SHP77 (cell line): ENCODE measurements at regions not wholly inside any gene's neighbourhood (a gene's known extent, or its start where the extent isn't known, plus 50 kb on each side); places are given as distances from the start of the nearest gene placed in this dataset.

ENCODE experiments used
- DNase-seq, 2 experiments: peaks; one replicate each; lab custom pipeline; 2025; lab: John Stamatoyannopoulos, UW

DNA sequence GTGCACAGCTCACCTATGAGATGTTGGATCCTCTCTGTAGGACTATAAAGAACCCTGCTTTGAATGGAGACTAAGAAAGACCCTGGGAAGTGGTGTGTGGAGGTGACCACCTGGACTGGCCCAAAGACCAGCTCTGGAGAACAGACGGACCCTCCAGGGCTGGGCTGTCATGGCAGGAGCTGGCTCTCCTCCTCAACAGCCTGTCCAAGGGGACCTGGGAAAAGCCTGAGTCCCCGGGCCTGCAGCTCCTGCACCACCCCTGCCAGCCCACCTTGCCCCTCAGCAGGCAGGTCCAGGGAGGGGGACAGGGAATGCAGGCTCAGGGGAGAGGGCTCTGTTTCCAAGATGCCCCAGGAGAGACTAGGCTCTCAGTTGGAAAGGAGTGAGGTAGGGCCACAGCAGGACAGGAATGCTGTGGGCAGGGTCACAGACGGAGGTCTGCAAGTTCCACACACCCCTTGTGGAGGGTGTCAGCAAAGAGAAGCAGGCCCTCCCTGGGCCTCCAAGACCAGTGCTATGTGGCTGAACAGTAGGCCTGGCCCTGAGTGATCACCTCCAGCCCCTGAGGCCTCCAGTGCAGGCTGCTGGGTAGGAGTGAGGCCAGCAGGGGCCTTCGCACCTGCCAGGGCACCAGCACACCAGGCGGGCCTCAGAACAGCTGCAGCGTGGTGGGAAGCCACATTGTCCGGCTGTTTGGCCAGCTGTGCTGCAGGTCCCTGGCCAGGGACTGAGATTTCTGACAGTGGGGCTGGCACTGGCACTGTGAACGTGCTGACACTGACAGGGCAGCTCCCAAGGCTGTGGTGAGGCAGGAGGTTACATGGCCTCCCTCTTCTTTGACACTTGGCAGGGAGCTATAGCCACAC is 86.4 kb upstream of the OTOS start:
- DNase-seq, result peak in 1 of 2 experiments; percentile 59

DNA sequence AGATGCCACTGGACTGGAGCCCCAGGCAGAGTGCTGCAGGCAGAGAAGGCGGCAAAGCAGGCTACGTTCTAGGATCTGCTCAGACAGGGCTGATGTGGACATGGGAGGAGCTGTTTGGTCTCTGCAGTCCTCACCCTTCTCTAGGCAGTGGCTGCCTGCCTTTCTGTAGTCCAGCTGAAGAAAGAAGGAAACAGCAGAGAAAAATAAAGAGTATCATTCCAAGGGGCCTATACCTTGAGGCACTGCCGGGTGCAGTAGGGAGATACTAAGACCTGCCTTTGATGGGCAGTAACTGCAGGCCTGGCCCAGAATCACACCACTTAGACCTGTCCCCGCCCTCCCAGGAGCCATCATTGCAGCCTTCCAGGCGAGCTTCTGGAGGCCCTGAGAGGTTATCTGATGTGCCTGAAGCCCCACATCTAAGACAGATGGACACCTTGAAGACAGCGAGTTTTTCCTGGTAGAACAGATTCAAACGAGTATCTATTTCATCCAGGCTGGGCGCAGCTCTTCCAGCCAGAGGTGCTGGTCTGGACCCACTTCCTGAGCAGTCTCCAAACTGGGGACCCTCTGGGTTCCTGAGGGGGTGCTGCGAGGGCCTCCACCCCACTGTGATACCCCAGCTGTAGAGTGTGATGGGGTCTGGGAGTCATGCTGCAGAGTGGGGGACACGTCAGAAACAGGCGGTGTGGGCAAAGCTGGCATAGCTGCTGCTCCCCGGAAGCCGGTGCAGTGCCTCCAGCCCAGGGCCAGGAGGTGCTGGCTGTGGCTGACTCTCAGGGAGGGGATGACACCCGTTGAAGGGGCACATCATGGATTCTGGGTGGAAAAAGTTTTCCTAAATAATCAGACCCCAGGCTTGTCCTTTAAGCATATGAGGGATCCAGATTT is 87.3 kb upstream of the OTOS start:
- DNase-seq, result no peak

DNA sequence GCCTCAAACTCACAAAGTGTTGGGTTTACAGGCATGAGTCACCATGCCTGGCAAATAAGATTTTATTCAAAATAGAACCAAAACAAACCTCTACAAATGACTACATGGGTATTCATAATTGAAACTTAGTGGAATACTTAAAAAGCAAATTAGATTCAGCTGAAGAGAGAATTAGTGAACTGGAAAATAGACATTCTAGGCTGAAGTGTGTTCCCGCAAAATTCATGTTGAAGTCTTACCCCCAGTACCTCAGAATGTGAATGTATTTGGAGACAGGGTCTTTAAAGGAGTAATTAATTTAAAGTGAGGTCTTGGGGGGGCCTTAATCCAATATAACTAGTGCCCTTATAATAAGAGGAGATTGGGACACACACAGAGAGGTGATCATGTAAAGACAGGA is 88.5 kb upstream of the OTOS start:
- no peak for DNase-seq

DNA sequence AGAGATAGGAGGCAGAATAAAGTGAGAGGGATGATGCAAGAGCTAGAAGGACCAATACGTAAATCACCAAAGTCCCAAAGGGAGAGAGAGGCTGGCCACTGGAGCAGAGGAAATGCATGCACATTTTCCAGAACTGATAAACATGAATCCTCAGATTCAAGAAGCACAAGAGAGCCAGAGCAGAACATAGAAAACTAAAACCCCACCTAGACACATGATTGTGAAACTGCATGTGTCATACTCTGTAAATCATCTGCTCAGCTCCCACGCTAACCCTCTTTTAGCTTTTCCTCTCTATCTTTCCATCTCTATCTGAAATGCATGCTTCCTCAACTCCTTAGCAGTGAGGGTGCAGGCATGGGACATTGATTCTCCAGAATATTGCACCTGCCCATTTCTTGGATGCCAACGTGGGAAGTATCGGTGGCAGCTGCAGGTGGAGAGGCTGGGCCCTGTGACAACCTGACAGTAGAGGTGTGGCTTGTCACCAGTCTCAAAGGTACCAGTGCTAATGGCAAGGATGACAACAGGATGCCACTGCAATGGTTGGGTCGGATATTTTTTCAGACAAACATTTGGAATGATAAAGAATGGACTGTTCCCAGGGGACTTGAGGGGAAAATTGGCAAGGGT is 89.3 kb upstream of the OTOS start:
- DNase-seq, result no peak

DNA sequence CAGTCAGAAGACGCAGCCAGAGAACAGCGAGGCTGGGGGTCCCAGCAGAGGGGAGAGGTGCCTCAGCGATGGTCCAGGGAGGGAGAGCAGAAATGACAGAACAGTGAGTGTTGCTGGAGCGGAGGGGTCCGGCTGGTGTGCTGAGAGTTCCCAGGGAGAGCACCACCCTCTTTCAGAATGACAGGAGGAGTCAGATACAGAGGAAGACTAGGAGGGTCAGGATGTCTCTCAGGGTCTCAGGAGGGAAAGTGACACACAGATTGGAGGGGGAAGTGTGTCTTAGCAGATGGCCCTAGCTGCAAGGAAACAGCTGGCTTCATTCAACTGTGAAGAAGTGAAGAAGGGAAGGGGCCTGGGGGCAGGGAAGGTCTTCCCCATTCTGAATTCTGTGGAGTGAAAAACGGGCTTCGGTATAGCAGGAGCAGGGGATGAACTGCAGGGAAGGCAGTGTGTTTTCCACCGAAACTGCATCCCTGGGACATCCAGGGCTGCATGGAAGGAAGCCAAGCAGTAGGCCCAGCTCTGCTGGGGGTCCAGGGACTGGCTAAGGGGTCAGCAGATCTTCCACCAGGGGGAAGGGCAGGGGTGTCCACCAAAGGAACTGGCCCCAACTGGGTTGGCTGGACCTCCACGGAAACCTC is 90.0 kb upstream of the OTOS start:
- DNase-seq, result no peak

DNA sequence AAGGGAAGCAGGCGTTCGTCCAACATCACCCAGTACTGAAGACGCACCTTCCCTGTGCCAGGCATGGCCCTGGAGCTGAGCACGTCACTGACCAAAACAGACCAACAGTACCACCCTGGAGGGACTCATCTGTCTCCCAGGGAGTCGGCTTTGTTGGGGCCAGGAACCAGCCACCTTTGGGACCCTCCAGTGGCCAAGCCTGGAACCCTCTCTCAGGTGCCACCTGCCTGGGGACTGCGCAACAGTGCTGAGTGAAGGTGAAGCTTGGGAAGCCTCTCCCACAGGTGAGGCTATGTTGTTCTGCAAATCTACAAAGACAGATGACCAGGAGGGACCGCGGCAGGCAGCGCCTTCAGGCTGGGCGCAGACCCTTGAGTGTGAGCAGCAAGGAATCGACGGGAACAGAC is 91.4 kb upstream of the OTOS start:
- DNase-seq, result no peak

DNA sequence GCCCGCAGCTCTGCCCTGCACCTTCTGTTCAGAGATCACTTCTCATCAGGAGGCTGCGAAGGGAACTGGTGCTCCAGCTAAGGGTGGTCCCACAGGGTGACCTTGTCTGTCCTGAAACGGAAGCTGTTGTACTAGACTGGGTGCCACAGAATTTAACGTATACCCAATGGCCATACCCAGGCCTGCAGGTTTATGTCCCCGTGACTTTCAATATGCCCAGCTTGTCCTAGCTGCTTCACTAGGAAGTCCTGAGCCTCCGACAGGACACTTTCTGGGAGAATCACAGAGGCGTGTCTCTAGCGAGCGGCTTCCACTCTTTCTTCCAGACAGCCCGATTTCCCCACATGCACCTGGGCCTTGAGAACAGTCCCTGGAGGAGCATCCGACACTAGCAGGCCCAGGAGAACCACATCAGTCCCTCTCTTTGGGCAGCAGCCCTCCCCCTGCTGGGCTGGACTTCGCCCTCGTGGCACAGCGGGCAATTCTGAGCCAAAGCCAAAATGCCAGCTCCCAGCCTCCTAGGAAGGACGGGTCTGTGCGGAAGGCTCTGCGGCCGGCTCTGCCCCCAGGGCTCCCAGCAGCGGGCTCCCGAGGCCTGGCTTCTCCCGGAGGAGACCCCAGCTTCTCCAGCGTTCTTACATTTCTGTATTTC is 91.9 kb upstream of the OTOS start:
- no peak for DNase-seq

DNA sequence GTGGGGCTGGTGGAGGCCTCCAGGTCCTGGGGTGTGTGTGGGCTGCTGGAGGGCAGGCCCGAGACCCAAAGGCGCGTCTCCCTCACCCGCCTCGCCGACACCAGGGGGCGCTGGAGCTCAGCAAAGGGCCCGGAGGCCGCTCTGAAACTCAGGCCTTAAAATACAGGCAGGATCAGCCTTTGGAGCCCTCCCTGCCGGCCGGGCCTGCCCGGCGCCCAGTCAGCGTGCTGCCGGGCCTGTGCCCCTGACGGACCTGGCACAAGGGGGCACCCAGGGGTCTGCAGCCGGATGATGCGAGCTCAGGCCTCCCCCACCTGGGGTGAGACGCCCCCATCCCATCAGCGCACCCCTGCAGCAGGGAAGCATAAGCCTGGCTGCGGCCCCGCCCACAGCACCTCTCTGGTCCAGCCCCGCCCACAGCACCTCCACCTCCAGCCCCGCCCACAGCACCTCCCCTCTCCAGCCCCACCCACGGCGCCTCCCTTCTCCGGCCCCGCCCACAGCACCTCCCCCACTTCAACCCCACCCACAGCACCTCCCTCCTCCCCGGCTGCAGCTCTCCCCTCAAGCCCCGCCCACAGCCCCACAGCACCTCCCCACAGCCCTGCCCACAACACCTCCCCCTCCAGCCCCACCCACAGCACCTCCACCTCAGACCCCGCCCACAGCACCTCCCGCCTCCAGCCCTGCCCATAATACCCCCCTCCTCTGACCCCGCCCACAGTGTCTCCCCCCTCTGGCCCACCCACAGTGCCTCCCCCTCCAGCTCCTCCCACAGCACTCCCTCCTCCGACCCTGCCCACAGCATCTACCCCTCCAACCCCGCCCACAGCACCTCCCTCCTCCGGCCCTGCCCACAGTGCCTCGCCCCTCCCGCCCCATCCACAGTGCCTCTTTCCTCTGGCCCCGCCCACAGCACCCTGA is 92.8 kb upstream of the OTOS start:
- DNase-seq, result peak; percentile 68 to 76

DNA sequence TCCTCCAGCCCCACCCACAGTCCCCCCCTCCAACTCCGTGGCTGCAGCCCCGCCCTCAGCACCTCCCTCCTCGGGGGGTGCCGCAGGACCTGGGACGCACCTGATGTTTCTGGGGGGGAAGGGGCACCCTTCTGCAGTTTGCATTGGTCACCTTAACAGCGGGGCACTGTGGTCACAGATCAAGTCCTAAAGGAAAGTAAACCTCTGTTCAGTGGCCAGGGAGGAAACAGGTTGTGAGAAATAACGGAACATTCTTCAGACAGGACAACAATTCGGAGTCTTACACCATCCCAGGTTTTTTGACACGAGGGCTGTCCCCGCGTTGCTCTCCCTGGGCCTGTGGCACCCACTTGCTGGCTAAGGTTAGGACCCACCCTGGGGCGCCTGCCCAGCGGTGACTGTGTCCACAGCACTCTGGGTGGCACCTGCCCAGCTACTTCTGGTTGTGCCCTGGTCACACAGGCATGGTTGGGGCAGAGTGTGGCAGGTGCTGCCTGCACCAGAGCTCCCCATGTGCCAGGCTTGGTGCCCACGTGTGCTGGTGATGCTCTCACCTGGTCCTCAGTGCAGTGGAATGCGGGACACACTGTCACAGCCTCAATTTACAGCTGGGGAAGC is 93.5 kb upstream of the OTOS start:
- no peak for DNase-seq

DNA sequence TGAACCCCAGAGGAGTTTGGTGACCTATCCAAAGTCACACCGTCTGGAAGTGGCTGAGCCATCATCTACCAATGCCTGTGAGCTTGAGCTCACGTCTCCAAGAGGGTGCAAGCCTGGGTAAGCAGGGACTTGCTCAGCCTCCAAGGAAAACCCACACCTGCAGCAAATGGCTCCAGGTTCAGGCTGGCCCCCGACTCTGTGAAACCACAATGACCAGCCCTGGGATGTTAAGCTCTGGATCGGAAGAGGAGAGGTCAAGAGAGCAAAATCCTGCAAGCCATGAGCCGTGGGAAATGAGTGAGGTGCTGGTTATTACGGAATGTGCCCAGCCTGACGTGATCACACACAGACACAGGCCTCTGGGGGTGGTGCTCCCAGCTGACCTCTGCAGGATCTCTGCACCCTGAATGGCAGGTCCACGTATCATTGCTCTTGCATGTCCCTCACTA is 94.1 kb upstream of the OTOS start:
- DNase-seq, result no peak

DNA sequence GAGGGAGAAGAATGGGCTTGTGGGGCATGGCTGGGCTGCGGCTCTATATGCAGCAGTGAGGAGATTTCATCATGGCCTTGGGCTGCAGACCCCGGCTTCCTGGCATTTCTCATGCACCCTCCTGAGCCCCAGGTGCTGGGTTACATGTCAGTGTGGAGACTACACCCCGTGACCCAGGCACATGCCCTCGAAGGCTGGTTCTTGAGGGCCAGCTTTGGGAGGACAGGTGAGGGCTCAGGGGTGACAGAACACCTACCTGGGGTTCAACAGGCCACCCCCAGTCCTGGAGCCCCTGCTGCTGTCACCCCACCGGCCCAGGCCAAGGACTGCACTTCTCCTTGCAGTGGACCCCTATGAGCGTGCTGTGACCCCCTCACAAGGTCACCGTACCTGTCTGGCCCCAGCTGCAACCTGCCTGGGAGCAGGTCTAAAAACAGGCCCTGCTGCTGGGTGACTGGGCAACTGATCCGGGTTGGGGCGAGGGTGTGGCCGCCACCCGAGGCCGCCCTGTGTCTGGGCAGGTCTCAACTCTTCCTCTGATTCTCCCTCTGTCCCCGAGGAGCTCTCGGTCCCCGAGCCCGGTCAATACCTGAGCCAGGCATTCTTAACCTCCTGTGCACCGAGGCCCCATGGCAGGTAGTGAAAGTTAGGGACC is 94.8 kb upstream of the OTOS start:
- DNase-seq, result no peak

DNA sequence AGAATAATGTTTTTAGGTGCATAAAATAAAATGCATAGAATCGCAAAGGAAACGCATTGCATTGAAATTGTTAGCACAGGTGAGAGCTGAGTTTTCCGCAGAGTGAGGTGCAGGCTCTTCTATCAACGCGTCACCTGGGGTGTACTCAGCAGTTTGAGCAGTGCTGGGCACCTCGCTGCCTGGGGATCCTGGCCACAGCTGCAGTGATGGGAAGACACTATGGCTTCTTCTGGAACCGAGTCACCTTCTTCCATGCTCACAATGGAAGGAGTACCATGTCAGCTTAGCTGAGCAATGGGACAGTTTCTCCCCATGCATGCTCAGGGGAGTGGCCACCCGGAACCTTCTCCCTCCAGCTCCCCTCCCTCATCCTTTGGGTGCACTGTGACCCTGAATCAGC is 95.4 kb upstream of the OTOS start:
- no peak for DNase-seq

DNA sequence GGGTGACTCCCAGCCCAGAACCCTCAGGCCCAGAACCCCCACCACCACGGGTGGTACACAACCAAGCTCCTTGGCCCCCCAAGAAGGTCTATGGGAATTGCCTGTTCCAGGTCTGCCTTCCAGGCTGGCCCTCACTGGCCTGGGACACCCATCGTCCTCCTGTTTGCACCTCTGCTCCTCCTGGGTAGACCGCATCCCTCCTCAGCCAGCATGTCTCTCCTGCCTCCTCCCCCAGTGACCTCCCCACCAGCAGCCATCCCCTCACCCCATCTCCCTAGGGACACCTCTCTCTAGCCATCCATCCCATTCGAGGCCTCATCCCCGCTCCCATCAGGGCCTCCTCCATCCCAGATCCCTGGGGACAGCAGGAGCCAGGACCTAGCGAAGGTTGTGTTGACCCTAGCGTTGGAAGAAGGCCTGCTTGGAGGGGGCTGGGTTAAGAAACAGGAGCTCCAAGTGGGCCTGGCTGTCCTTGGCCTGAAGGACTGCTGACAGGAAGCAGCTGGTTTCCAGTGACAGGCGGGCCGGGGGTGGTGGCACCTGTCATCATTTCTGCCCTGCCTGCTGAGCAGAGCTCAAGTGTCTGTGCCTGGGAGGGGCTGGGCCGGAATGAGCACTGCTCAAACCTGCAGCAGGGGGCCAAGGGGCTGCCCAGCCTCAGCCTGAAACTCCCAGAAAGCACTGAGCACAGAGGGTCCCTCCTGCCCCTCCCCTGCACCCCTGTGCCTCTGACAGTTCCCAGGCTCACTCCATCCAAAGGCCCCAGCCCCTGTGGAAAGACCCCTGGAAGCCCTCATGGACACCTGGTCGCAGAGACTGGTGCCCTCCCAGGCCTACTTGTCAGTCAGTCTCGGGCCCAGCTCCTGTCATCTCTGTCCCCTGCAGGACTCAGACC is 96.0 kb upstream of the OTOS start:
- peak; percentile 73 to 86 for DNase-seq

DNA sequence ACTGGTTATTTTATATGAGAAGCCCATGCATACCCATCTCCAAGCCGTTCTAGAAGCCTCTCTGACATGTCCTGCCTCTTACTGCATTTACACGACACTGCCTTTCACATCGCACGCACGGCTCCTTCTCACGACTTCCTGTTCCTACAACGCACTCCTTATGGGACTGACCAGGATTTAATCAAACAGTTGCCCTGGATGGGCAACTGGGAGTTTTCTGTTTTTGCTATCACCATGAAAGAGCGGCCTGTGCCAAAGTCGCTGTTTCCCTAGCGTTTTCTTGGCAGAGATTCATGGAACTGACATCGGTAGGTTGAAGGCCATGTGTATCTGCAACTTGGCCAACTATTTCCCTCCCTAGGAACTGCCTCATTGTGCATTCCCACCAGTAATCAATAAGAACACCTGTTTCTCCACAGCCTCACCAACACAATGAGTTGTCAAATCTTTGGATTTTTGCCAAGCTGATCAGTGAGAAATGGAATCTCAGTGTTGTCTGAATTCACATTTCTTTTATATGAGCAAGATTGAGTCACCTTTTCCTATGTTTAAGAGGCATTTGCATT is 97.2 kb upstream of the OTOS start:
- no peak for DNase-seq

DNA sequence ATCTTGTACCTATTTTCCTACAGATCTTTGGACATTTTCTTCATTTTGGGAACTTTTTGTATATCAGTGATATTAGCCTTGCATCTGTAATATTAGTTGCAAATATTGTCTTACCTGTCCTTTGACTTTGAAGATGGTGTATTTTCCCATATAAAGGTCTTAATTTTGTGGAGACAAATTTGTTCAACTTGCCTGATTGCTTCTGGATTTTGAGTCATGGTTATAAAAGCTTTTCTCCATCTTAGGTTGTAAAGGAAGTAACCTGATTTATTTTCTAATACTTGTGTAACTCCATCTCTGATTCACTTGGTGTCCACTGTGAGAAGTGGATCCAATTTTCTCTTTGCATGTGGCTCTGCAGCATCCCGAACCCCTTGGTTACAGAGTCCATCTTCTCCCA is 97.7 kb upstream of the OTOS start:
- no peak for DNase-seq

DNA sequence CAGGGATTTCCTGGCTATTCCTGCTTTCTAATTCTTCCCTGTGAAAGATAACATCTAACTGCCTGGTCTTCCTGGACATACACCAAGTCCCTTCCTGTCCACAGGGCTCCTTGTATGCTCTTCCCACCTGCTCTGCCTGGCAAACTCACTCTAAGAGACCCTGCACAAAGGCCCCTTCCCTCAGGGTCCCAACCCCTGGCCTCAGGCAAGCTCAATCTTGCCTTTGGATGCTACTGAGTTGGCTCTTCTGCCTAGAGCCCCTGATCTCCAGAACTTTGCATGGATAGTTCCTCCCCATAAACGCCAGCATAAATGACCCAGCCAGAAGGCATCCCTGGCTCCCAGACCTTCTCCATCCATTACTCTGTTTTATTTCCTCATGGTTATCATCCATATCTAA is 98.3 kb upstream of the OTOS start:
- no peak for DNase-seq

DNA sequence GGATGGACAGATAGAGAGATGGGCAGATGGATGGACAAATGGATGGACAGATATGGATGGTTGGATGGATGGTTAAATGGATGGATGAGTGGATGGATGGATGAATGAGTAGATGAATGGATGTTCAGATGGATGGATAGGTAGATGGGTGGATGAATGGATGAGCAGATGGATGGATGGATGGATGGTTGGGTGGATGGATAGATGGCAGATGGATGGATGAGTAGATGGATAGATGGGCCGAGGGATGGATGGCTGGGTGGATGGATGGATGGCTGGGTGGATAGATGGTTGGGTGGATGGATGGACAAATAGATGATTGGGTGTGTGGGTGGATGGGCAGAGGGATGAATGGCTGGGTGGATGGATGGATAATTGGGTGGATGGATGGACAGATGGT is 98.9 kb upstream of the OTOS start:
- no peak for DNase-seq
